Activated naive CD4-positive, alpha-beta T cell treated with anti-CD3 and anti-CD28 coated beads, Interleukin-2, amount 10 ng/mL, durations not matched to agents 7 days and 5 days (primary cell): ENCODE measurements at regions not wholly inside any gene's neighbourhood (a gene's known extent, or its start where the extent isn't known, plus 50 kb on each side); places are given as distances from the start of the nearest gene placed in this dataset.

Experiments
- CTCF ChIA-PET: fragments of 350-600 bp; sonication (Branson Sonifier 250); formaldehyde crosslinking; loops from one replicate; lab custom pipeline; 2021; ENCODE audit warnings: antibody characterized with exemption; lab: Charles Lee
- DNase-seq: peaks from one replicate; pipeline ENCODE4 v3.0.0-alpha.2; 2020
- H3K27ac Mint-ChIP-seq: one replicate; pipeline ENCODE4 v1.8.0; 2021; ENCODE audit warnings: mild to moderate bottlenecking, moderate library complexity, mixed read lengths
- H3K27me3 Mint-ChIP-seq: one replicate; pipeline ENCODE4 v1.8.0; 2021; ENCODE audit warnings: mild to moderate bottlenecking, mixed read lengths
- H3K36me3 Mint-ChIP-seq: one replicate; pipeline ENCODE4 v1.8.0; 2021; ENCODE audit warnings: mixed read lengths
- H3K4me1 Mint-ChIP-seq: one replicate; pipeline ENCODE4 v1.8.0; 2021; ENCODE audit warnings: mixed read lengths
- H3K4me3 Mint-ChIP-seq: one replicate; pipeline ENCODE4 v1.8.0; 2021; ENCODE audit warnings: mild to moderate bottlenecking, moderate library complexity, mixed read lengths
- H3K9me3 Mint-ChIP-seq: one replicate; pipeline ENCODE4 v1.8.0; 2021; ENCODE audit warnings: mixed read lengths

DNA sequence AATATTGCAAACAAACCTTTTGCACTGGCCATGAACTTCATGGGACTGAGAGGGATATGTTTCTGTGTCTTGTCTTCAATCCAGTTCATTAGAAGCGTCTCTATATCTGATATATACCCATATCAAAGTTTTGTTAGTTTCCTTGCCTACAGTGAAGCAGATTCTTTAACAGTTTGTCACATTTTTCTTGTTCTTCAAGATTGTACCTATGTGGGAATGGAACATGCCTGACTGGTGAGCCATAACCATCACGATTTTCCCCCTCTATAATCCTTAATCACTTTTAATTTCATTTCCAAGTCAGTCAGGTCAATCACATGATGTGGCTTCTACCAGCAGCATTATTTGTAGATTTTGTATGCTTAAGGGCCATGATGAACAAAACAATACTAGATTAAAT, 197.1 kb upstream of the PDE5A start:
- Mint-ChIP-seq H3K9me3 (no peaks in the 10 kb centered on the region), H3K36me3 (no peaks in the 10 kb centered on the region), H3K4me3 (no peak overlapping the region), H3K4me1 (no peaks in the 10 kb centered on the region), H3K27me3 (no peaks in the 10 kb centered on the region), H3K27ac (no peak overlapping the region)
- CTCF ChIA-PET, result no interaction called here
- no peak for DNase-seq

GRCh38 chr4:119823891-119824290, 195.3 kb upstream of the PDE5A start:
- Mint-ChIP-seq H3K4me1 (no peaks in the 10 kb centered on the region), H3K9me3 (no peaks in the 10 kb centered on the region), H3K36me3 (no peaks in the 10 kb centered on the region), H3K4me3 (no peak overlapping the region), H3K27ac (no peak overlapping the region), H3K27me3 (no peaks in the 10 kb centered on the region)
- CTCF ChIA-PET, result interaction anchor here (0.6 kb wide), 1 partner anchor 60 kb away, joined by 4 read pairs; no protein-coding TSS in a partner anchor
- DNase-seq, result no peak

DNA sequence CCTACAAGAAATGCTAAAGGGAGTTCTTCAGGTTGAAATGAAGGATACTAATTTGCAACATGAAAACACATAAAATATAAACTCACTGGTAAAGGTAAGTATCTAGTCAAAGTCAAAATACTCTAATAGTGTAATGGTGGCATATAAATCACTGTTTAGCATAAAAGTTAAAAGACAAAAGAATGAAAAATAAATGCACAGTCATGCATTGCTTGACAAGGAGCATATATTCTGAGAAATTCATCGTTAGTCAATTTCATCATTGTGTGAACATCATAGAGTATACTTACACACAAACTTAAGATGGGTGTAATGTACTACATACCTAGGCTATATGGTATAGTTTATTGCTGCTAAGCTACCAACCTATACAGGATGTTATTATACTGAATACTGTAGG, 194.4 kb upstream of the PDE5A start:
- DNase-seq, result no peak
- H3K36me3 Mint-ChIP-seq, result no peaks in the 10 kb centered on the region
- no peaks in the 10 kb centered on the region for H3K4me1 Mint-ChIP-seq
- H3K27ac Mint-ChIP-seq, result no peak overlapping the region
- CTCF ChIA-PET, result interaction anchor here (0.6 kb wide), 1 partner anchor 61 kb away, joined by 4 read pairs; no protein-coding TSS in a partner anchor
- H3K27me3 Mint-ChIP-seq, result no peaks in the 10 kb centered on the region
- no peaks in the 10 kb centered on the region for H3K9me3 Mint-ChIP-seq
- H3K4me3 Mint-ChIP-seq, result no peak overlapping the region

GRCh38 chr4:119816473-119816872, 187.9 kb upstream of the PDE5A start:
- Mint-ChIP-seq H3K27ac (no peak overlapping the region), H3K4me3 (no peak overlapping the region), H3K4me1 (no peaks in the 10 kb centered on the region), H3K36me3 (no peaks in the 10 kb centered on the region), H3K9me3 (no peaks in the 10 kb centered on the region), H3K27me3 (no peaks in the 10 kb centered on the region)
- no peak for DNase-seq
- CTCF ChIA-PET, result no interaction called here

- no peak for DNase-seq
- CTCF ChIA-PET, result no interaction called here
- H3K36me3 Mint-ChIP-seq, result no peaks in the 10 kb centered on the region
- H3K27me3 Mint-ChIP-seq, result no peaks in the 10 kb centered on the region
- no peak overlapping the region for H3K4me3 Mint-ChIP-seq
- H3K4me1 Mint-ChIP-seq, result no peaks in the 10 kb centered on the region
- H3K27ac Mint-ChIP-seq, result no peak overlapping the region
- H3K9me3 Mint-ChIP-seq, result no peaks in the 10 kb centered on the region
Observed at GRCh38 chr4:119810001-119810400, 181.4 kb upstream of the PDE5A start.

GRCh38 chr4:119804404-119804803, 175.8 kb upstream of the PDE5A start:
- H3K4me1 Mint-ChIP-seq, result no peaks in the 10 kb centered on the region
- no peak overlapping the region for H3K4me3 Mint-ChIP-seq
- no peaks in the 10 kb centered on the region for H3K9me3 Mint-ChIP-seq
- no peak overlapping the region for H3K27ac Mint-ChIP-seq
- no peak for DNase-seq
- CTCF ChIA-PET, result interaction anchor here (0.6 kb wide), 1 partner anchor 23 kb away, joined by 3 read pairs; no protein-coding TSS in a partner anchor
- no peaks in the 10 kb centered on the region for H3K36me3 Mint-ChIP-seq
- H3K27me3 Mint-ChIP-seq, result no peaks in the 10 kb centered on the region

DNA sequence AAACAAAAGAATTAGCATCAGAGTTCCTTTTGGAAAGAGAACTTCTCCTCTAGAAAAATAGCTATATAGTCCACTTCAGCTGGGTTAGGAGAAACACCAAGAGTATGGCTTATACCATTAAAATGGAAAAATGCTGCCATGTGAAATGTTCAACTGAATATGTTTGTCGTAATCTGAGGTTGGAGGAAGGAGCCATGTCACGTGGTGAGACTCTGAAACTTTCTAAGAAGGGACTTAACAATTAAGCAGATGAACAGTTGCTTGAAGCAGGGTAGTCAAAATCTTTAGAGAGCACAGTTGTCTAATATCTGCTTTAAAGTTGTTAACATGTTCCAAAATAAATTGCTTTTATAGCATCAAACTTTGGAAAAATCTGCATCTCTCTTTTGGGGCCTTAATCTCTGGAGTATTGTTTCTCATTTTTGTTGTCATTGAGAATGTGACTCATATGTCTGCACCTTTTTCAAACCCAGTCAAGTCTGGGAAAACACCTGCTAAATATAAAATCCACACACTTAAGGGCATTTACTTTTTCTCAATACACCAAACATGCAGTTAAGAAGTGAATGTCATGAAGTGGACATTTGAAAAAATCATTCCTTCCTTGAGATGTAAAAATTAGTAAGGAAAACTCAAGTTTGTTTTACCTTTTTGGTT, 168.8 kb upstream of the PDE5A start:
- no peak overlapping the region for H3K27ac Mint-ChIP-seq
- no peaks in the 10 kb centered on the region for H3K9me3 Mint-ChIP-seq
- H3K27me3 Mint-ChIP-seq, result no peaks in the 10 kb centered on the region
- H3K4me1 Mint-ChIP-seq, result no peaks in the 10 kb centered on the region
- no peak for DNase-seq
- CTCF ChIA-PET, result no interaction called here
- no peaks in the 10 kb centered on the region for H3K36me3 Mint-ChIP-seq
- no peak overlapping the region for H3K4me3 Mint-ChIP-seq

DNA sequence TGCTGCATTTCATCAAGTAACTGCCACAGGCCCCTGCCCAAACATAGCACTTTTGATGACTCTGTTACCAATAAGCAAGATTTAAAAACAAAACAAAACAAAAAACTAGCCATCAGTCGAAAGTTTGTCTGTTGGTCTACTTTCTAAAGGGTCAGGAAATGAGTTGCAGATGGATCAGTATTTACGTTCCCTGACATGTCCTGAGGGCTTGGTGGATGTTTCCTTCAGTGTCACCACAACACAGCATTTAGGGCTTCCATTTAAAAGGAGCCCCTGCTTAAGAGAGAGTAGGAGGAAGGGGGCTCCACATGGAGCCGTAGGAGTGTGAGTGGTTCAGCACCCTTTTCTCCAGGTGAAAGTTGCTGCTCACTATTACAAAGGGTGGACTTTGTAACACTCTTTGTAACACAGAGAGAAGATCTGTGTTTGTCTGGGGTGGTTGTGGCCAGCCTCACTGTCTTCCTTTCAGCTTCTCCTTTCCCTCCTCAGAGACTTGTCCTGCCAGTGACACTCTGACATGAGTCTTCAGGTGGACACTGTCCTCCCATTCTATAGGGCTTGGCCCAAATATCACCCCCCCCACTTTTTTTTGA, 167.5 kb upstream of the PDE5A start:
- DNase-seq, result no peak
- Mint-ChIP-seq H3K27ac (no peak overlapping the region), H3K4me1 (no peaks in the 10 kb centered on the region), H3K4me3 (no peak overlapping the region), H3K36me3 (no peaks in the 10 kb centered on the region), H3K9me3 (no peaks in the 10 kb centered on the region), H3K27me3 (no peaks in the 10 kb centered on the region)
- CTCF ChIA-PET, result no interaction called here

DNA sequence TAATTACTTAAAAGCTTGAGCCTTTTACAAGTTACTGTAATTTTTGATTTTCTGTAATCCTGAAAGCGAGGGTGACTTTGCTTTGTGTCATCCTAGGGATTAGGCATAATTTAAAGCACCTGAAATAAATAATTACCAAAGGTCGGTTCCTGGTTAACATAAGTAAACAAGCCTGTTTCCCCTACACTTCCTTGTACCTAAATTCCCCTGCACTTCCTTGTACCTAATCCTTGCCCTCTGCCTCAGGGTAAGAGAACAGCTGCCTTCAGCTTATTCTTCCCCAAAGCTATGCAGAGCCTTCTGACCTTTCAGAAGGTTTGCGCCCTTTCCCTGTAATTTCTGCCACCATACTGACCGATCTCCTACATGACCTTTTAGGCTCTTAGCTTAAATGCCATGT, 166.1 kb upstream of the PDE5A start:
- no peaks in the 10 kb centered on the region for H3K4me1 Mint-ChIP-seq
- H3K36me3 Mint-ChIP-seq, result no peaks in the 10 kb centered on the region
- CTCF ChIA-PET, result no interaction called here
- H3K4me3 Mint-ChIP-seq, result no peak overlapping the region
- no peaks in the 10 kb centered on the region for H3K9me3 Mint-ChIP-seq
- H3K27me3 Mint-ChIP-seq, result no peaks in the 10 kb centered on the region
- H3K27ac Mint-ChIP-seq, result no peak overlapping the region
- no peak for DNase-seq

DNA sequence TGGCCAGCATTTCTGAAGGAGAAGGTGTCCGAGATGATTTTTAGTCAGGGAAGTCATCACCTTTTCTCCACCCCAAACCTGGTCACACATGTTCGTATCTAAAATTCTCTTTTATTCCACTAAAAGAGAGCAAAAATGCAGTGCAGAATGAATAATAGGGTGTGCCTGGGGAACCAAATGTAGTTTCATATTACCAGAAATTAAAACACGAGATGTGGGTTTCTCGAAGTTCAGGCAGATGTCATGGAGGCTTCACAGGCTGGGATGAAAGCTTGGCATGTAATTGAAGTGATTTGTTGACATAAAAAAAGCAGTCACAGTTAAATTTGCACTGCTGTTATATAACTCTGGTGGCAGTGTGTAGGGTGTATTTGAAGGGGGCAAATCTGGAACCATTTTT, 165.5 kb upstream of the PDE5A start:
- Mint-ChIP-seq H3K27me3 (no peaks in the 10 kb centered on the region), H3K27ac (no peak overlapping the region), H3K4me3 (no peak overlapping the region), H3K4me1 (no peaks in the 10 kb centered on the region), H3K36me3 (no peaks in the 10 kb centered on the region), H3K9me3 (no peaks in the 10 kb centered on the region)
- no peak for DNase-seq
- CTCF ChIA-PET, result no interaction called here

GRCh38 chr4:119788349-119789266, 160.0 kb upstream of the PDE5A start:
- CTCF ChIA-PET, result no interaction called here
- no peak for DNase-seq
- H3K9me3 Mint-ChIP-seq, result no peaks in the 10 kb centered on the region
- no peaks in the 10 kb centered on the region for H3K36me3 Mint-ChIP-seq
- H3K4me1 Mint-ChIP-seq, result no peaks in the 10 kb centered on the region
- no peak overlapping the region for H3K4me3 Mint-ChIP-seq
- no peak overlapping the region for H3K27ac Mint-ChIP-seq
- H3K27me3 Mint-ChIP-seq, result no peaks in the 10 kb centered on the region

DNA sequence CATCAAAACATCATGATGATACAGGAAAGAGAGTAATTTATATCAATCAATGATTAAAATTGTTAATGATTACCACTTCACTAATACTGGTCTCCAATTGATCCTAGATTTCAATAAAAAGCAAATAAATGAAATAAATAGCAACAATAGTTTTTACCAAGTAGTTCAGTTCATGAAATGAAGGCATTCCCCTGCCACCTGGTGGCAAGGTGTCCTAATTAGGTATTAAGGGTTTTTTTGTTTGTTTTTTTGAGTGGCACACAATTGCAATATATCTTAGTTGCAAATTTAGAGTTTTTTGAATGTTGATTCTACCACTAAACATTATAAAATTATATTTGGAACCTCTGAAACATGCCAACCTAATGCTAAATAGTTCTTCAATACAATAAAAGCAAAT, 157.4 kb upstream of the PDE5A start:
- no peak overlapping the region for H3K4me3 Mint-ChIP-seq
- no peak overlapping the region for H3K27ac Mint-ChIP-seq
- no peaks in the 10 kb centered on the region for H3K9me3 Mint-ChIP-seq
- no peaks in the 10 kb centered on the region for H3K36me3 Mint-ChIP-seq
- DNase-seq, result no peak
- H3K27me3 Mint-ChIP-seq, result no peaks in the 10 kb centered on the region
- CTCF ChIA-PET, result no interaction called here
- no peaks in the 10 kb centered on the region for H3K4me1 Mint-ChIP-seq

GRCh38 chr4:119783189-119783983, 154.8 kb upstream of the PDE5A start:
- Mint-ChIP-seq H3K27ac (no peak overlapping the region), H3K27me3 (no peaks in the 10 kb centered on the region)

DNA sequence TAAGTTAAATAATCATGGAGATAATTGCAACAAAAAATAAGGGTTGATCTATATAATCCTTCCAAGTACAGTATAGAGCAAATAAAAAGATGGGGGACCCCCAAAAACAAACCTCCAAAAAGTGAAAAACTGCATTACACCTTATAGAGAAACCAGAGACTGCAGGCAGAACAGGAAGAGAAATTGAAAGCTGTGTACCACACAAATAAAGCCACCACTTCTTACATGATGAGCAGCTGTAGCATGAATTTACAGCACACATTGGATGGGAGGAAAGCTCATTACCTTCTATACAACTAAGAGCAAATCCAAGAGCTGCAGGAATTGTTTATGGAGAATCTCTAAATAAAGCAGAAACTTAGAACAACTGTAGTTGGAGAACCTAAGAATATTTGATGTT, 152.4 kb upstream of the PDE5A start:
- no peak for DNase-seq
- Mint-ChIP-seq H3K4me1 (no peaks in the 10 kb centered on the region), H3K36me3 (no peaks in the 10 kb centered on the region), H3K27ac (no peak overlapping the region), H3K9me3 (no peaks in the 10 kb centered on the region), H3K4me3 (no peak overlapping the region), H3K27me3 (no peaks in the 10 kb centered on the region)
- CTCF ChIA-PET, result interaction anchor here (0.7 kb wide), 1 partner anchor 23 kb away, joined by 3 read pairs; no protein-coding TSS in a partner anchor

More at GRCh38 chr4:119783189-119783983, 154.8 kb upstream of the PDE5A start:
- Mint-ChIP-seq H3K9me3 (no peaks in the 10 kb centered on the region), H3K4me1 (no peaks in the 10 kb centered on the region), H3K36me3 (no peaks in the 10 kb centered on the region), H3K4me3 (no peak overlapping the region)
- DNase-seq, result no peak
- CTCF ChIA-PET, result no interaction called here
